ENCODE measurements at regions not wholly inside any gene's neighbourhood (a gene's known extent, or its start where the extent isn't known, plus 50 kb on each side); places are given as distances from the start of the nearest gene placed in this dataset.

DNA sequence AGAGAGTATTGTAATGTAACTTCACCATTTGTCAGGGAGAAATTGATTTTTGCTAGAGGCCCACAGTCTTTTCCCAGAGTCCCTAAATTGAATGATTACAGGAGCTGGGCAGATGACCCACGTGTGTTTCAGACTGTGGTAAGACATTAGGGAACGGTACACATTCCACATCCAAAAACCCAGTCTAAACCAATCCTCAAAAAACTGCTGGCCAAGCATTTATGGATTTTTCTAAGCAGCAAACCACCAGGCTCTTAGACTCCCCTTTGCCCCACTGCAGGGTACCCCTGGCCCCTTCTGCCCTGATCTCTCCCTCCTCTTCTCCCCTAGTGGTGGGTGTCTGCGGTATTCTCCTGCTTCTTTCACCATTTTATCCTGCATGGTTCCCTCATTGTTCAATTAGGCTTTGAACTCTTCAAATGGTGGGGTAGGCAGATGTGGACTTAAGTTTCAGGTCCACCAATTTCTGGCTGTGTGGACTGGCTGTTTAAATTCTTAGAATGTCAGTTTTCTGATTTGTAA, 135.5 kb upstream of the SORCS3 start:
- no peak for DNase-seq (ENCODE audit: low read depth, low spot score)
- POLR2A ChIA-PET = no interaction called here
- CTCF ChIA-PET = no interaction called here
- no peak overlapping the region for H3K4me3 ChIP-seq (ENCODE audit: low read depth, low read length)
- TF ChIP-seq, protein P1, sequence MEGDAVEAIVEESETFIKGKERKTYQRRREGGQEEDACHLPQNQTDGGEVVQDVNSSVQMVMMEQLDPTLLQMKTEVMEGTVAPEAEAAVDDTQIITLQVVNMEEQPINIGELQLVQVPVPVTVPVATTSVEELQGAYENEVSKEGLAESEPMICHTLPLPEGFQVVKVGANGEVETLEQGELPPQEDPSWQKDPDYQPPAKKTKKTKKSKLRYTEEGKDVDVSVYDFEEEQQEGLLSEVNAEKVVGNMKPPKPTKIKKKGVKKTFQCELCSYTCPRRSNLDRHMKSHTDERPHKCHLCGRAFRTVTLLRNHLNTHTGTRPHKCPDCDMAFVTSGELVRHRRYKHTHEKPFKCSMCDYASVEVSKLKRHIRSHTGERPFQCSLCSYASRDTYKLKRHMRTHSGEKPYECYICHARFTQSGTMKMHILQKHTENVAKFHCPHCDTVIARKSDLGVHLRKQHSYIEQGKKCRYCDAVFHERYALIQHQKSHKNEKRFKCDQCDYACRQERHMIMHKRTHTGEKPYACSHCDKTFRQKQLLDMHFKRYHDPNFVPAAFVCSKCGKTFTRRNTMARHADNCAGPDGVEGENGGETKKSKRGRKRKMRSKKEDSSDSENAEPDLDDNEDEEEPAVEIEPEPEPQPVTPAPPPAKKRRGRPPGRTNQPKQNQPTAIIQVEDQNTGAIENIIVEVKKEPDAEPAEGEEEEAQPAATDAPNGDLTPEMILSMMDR (IDR thresholded peaks at IDR 0.05; ENCODE audit: insufficient read depth, low read length, missing control alignments) = no peak

DNA sequence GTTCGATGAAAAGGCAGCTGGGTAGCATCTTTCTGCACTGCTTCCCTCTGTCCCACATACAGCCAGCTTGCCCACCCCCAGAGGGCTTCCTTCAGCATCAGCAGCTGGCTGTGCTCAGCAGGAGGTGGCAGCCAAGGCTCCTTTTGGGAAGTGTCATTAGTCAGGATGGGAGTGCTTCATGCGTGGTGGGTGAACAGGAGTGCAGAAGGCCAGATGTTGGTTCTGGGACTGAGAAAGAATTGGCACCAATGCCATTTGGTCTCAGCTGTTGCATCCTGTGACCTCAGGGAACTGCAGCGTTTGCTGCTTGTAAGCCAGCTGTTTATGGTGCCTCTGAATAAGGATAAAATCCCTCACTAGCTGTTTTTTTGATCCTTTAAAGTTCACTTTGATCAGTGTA, 131.1 kb upstream of the SORCS3 start:
- ChIA-PET CTCF (no interaction called here), POLR2A (no interaction called here)
- DNase-seq (ENCODE audit: low read depth, low spot score) = no peak

DNA sequence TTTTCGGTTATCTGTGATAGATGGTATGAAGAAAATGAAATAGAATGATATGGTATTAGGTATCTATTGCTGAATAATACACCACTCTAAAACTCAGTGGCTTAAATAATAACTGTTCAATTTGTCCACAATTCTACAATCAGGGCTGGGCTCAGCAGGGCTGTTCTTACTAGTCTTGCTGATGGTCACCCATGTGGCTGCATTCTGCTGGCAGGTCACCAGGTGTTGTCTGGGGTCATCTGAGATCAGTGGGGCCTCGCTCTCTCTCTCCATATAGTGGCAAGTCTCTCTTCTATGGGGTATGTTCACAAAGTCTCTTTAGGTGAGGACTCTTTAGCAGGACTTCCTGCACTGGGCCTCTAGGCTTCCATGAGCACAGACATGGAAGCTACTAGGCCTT, 130.4 kb upstream of the SORCS3 start:
- TF ChIP-seq, protein P1 (IDR thresholded peaks at IDR 0.05; ENCODE audit: insufficient read depth, low read length, missing control alignments) = no peak
- no peak overlapping the region for H3K4me3 ChIP-seq (ENCODE audit: low read depth, low read length)
- CTCF ChIA-PET = no interaction called here
- no peak for DNase-seq (ENCODE audit: low read depth, low spot score)
- POLR2A ChIA-PET = no interaction called here

More for the DNA sequence above, 131.1 kb upstream of the SORCS3 start:
- H3K4me3 ChIP-seq (ENCODE audit: low read depth, low read length) = no peak overlapping the region
- TF ChIP-seq, protein P1 (IDR thresholded peaks at IDR 0.05; ENCODE audit: insufficient read depth, low read length, missing control alignments) = no peak

DNA sequence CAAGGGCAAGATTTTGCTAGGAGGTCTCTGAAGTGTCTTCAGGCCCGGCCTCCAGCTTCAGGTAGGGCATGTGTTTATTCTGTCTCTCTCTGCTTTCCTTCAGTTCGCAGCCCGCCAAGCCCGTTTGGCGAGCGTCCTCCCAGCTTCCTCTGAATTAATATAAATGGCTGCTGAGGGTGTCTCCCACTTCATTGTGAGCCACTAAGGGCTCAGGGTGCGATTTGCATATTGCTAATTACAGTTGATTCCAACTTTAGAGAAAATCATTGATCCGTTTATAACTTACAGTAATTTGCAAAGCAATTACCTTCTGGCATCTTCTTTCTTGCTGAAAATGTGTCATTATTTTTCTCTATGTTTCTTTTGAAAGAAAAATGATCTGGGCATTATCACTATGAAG, 128.3 kb upstream of the SORCS3 start:
- ChIA-PET POLR2A (no interaction called here), CTCF (no interaction called here)
- TF ChIP-seq, protein P1 (IDR thresholded peaks at IDR 0.05; ENCODE audit: insufficient read depth, low read length, missing control alignments) = no peak
- H3K4me3 ChIP-seq (ENCODE audit: low read depth, low read length) = no peak overlapping the region
- no peak for DNase-seq (ENCODE audit: low read depth, low spot score)

DNA sequence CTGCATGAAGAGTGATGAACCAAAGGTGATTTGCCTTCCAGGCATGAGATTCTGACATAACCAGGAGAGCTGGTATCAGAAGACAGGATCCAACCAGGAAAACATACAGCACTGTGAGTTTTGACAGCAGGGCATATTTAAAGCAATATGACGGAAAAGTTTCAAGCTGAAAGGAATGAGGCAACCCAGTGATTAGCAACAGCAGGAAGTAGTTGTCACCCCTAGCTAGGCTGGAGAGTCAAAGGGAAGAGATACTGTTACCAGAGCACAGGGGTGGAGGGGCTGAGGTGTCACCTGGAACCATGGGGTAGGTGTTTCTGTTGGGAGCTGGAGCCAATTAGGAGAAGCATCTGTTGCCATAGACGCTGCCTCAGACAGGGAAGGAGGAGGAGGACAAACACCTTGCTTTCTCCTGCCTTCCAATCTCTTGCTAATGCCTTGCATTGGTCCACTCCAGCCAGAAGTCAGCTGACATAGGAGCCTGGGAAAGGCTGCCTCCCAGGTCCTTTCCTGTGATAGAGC, 125.4 kb upstream of the SORCS3 start:
- CTCF ChIA-PET = no interaction called here
- TF ChIP-seq, protein P1 (IDR thresholded peaks at IDR 0.05; ENCODE audit: insufficient read depth, low read length, missing control alignments) = no peak
- no peak overlapping the region for H3K4me3 ChIP-seq (ENCODE audit: low read depth, low read length)
- POLR2A ChIA-PET = no interaction called here
- DNase-seq (ENCODE audit: low read depth, low spot score) = no peak

DNA sequence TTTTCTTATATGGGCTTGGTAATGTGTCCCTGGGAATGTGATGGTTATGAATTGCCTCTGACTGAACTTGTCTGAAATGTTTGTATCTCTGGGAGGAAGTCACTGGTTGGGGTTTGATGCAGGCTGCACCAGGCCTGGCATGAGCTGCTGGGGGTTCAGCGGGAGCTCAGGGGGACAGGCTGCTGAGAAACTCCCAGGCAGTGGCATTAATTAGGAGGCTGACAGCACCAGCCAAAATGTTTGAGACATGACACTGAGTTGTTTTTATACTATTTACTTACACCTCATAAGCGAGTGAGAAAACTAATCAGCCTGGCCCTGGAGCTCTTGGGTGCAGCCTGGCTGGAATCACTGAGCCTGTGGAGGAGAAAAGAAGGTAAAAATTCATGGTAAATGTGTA, 124.1 kb upstream of the SORCS3 start:
- ChIA-PET POLR2A (no interaction called here), CTCF (interaction anchor here (1.3 kb wide), 1 partner anchor 64 kb away, joined by 3 read pairs; no protein-coding TSS in a partner anchor)
- no peak overlapping the region for H3K4me3 ChIP-seq (ENCODE audit: low read depth, low read length)
- TF ChIP-seq, protein P1 (IDR thresholded peaks at IDR 0.05; ENCODE audit: insufficient read depth, low read length, missing control alignments) = no peak
- no peak for DNase-seq (ENCODE audit: low read depth, low spot score)
